Mesothelial cell of epicardium (in vitro differentiated cells): ENCODE measurements at regions not wholly inside any gene's neighbourhood (a gene's known extent, or its start where the extent isn't known, plus 50 kb on each side); places are given as distances from the start of the nearest gene placed in this dataset.

Source experiments
- DNase-seq, 2 experiments: peaks; one replicate each; pipeline ENCODE4 v3.0.0; 2021; ENCODE audit warnings: low spot score in 2 of 2; ENCODE audit not compliant: unreplicated experiment in 2 of 2
- H3K27ac Mint-ChIP-seq: 2 replicates; pipeline ENCODE4 v1.8.0; 2021; ENCODE audit warnings: mixed read lengths
- H3K27me3 Mint-ChIP-seq: 2 replicates; pipeline ENCODE4 v1.8.0; 2021; ENCODE audit warnings: low read depth, mixed read lengths
- H3K36me3 Mint-ChIP-seq: 2 replicates; pipeline ENCODE4 v1.8.0; 2021; ENCODE audit warnings: mixed read lengths
- H3K4me1 Mint-ChIP-seq: 2 replicates; pipeline ENCODE4 v1.8.0; 2021; ENCODE audit warnings: mixed read lengths
- H3K4me3 Mint-ChIP-seq: 2 replicates; pipeline ENCODE4 v1.8.0; 2021; ENCODE audit warnings: mild to moderate bottlenecking, moderate library complexity, mixed read lengths
- H3K9me3 Mint-ChIP-seq: 2 replicates; pipeline ENCODE4 v1.8.0; 2021; ENCODE audit warnings: mixed read lengths
- TF ChIP-seq, protein P1 (sequence below): fragments of 200-600 bp; sonication (generic); IDR thresholded peaks from one replicate; pipeline ENCODE4 v1.5.0; 2021; ENCODE audit warnings: antibody characterized with exemption; ENCODE audit not compliant: unreplicated experiment

DNA sequence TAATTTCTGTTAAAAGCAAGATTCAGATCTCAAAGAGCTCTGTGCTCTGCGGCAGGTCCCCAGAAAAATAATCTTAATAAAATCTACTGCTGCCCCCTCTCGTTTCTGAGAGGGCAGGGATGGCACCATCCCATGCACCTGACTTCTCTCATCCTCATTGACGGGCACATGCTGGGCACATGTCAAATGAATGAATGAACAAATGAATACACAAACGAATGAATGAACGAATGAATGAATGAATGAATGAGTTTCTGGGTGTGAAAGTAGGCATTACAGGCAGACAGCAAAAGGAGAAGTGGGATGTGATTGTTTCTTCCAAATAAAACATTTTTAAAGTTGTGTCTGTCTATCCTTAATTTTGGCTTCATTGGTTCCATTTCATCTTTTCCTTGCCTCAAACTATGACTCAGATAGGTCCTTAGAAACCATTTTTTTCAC lies 398.1 kb upstream of the PRKCQ start:
- Mint-ChIP-seq H3K36me3 (no peaks in the 10 kb centered on the region), H3K27ac (no peak overlapping the region), H3K4me3 (no peak overlapping the region), H3K4me1 (no peaks in the 10 kb centered on the region), H3K9me3 (no peaks in the 10 kb centered on the region), H3K27me3 (peaks cover 75% of the 10 kb centered on the region)
- DNase-seq: no peak
- TF ChIP-seq, protein P1, sequence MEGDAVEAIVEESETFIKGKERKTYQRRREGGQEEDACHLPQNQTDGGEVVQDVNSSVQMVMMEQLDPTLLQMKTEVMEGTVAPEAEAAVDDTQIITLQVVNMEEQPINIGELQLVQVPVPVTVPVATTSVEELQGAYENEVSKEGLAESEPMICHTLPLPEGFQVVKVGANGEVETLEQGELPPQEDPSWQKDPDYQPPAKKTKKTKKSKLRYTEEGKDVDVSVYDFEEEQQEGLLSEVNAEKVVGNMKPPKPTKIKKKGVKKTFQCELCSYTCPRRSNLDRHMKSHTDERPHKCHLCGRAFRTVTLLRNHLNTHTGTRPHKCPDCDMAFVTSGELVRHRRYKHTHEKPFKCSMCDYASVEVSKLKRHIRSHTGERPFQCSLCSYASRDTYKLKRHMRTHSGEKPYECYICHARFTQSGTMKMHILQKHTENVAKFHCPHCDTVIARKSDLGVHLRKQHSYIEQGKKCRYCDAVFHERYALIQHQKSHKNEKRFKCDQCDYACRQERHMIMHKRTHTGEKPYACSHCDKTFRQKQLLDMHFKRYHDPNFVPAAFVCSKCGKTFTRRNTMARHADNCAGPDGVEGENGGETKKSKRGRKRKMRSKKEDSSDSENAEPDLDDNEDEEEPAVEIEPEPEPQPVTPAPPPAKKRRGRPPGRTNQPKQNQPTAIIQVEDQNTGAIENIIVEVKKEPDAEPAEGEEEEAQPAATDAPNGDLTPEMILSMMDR: no peak

DNA sequence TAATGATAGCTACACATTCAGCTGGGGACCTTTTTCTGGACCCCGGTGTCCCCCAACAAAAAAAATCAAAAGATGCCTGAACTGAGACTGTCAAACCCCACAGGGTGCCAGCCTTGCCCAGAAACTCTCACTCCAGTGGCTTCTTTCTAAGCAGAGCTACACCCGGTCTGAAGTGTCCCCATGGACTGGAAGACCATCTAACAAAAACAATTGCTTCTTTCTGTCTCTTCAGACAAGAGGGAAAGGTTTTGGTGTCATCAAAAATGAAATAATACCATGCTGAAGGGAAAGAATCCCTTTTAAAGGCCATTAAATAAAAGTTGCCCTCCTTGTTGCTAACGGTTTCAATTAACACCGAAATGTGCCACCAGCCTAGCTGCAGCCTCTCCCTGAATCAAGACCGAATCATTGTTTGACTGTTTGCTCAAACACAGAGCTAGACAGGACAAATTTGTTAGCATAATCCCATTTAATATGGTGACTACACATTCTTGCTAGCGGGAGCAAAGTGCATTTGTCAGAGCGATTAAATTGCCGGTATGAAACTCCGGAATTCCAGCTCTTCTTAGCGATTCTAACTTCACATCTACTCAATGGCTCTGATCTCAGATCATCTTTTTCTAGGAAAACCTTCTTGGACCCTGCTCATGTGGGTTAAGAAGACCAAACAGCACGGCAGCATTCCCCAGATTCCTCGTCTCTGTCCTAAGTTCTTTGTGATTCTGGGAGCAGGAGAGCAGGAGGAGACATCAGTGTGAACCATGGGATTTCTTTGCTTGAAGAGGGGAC lies 397.5 kb upstream of the PRKCQ start:
- Mint-ChIP-seq H3K27ac (no peak overlapping the region), H3K36me3 (no peaks in the 10 kb centered on the region), H3K4me1 (no peaks in the 10 kb centered on the region), H3K27me3 (peaks cover 74% of the 10 kb centered on the region), H3K9me3 (no peaks in the 10 kb centered on the region), H3K4me3 (no peak overlapping the region)
- TF ChIP-seq, protein P1: no peak
- no peak for DNase-seq

- Mint-ChIP-seq H3K36me3 (no peaks in the 10 kb centered on the region), H3K4me1 (no peaks in the 10 kb centered on the region), H3K27me3 (peaks cover 70% of the 10 kb centered on the region), H3K27ac (no peak overlapping the region), H3K9me3 (no peaks in the 10 kb centered on the region), H3K4me3 (no peak overlapping the region)
- DNase-seq: no peak
- TF ChIP-seq, protein P1: no peak
Observed at GRCh38 chr10:6973899-6974298, 393.8 kb upstream of the PRKCQ start.

GRCh38 chr10:6972226-6972625 lies 392.1 kb upstream of the PRKCQ start:
- Mint-ChIP-seq H3K4me1 (no peaks in the 10 kb centered on the region), H3K9me3 (no peaks in the 10 kb centered on the region), H3K4me3 (no peak overlapping the region), H3K27me3 (peaks cover 67% of the 10 kb centered on the region), H3K36me3 (no peaks in the 10 kb centered on the region), H3K27ac (no peak overlapping the region)
- no peak for DNase-seq
- TF ChIP-seq, protein P1: no peak

GRCh38 chr10:6969659-6970058 lies 389.6 kb upstream of the PRKCQ start:
- H3K4me1 Mint-ChIP-seq: no peaks in the 10 kb centered on the region
- TF ChIP-seq, protein P1: no peak
- H3K4me3 Mint-ChIP-seq: no peak overlapping the region
- H3K27ac Mint-ChIP-seq: no peak overlapping the region
- no peaks in the 10 kb centered on the region for H3K36me3 Mint-ChIP-seq
- no peak for DNase-seq
- no peaks in the 10 kb centered on the region for H3K9me3 Mint-ChIP-seq
- peaks cover 69% of the 10 kb centered on the region for H3K27me3 Mint-ChIP-seq
